ENCODE measurements at regions not wholly inside any gene's neighbourhood (a gene's known extent, or its start where the extent isn't known, plus 50 kb on each side); places are given as distances from the start of the nearest gene placed in this dataset.

DNA sequence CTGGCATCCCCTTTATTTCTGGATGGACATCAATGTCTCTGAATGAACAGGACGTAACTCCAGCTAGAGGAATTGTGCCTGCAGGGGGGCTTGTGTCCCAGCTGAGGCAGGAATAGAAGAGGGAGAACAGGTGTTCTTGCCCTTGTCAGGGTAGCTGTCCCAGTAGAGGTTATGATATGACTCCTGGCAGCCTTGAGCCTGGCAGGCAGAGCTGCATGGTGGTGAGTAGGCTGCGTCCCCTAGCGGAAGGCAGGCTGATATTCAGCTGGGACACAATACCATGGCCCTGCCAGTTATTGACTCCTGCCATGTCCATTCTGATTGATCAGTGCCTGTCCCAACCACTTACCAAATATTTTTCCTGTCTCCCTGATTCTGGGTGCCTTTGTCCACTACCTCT lies 197.2 kb downstream of the RAP2A start:
- DNase-seq (ENCODE audit: low spot score): peak; percentile 27

DNA sequence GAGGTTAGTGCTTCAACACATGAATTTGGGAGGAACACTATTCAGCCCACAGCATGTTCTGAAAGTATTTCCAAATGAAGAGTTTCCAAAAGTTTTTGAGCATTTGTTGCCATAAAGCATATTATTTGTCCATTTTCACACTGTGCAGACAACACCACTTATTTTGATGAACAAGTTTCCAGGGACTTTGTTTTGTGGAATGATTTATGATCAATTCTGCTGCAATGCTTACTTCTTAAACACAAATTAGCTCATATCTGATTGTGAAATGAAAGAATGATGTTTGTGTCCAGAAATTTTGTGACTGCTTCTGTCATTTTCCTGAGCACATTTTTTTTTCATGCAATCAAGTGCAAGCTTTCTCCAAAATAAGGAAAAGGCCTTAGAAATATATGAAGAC lies 205.3 kb downstream of the RAP2A start:
- DNase-seq (ENCODE audit: low spot score): no peak

DNA sequence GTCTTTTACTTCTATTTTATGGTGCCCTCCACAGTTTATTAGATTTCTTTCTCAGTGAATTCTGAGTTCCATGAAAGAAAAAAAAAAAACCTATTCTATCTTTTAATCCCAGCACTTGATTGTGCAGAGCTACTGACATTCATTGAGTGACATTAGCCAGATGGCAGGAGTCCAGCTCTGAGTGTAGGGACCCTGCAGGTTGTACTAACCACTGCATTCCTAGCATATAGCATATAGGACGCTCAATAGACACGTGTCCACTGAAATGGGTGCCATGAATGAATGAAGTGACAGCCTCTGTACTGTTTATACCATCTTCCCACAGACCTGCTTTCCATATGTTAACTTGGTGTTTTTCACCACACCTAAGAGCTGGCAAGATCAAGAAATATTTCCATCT lies 206.3 kb downstream of the RAP2A start:
- DNase-seq (ENCODE audit: low spot score): no peak

DNA sequence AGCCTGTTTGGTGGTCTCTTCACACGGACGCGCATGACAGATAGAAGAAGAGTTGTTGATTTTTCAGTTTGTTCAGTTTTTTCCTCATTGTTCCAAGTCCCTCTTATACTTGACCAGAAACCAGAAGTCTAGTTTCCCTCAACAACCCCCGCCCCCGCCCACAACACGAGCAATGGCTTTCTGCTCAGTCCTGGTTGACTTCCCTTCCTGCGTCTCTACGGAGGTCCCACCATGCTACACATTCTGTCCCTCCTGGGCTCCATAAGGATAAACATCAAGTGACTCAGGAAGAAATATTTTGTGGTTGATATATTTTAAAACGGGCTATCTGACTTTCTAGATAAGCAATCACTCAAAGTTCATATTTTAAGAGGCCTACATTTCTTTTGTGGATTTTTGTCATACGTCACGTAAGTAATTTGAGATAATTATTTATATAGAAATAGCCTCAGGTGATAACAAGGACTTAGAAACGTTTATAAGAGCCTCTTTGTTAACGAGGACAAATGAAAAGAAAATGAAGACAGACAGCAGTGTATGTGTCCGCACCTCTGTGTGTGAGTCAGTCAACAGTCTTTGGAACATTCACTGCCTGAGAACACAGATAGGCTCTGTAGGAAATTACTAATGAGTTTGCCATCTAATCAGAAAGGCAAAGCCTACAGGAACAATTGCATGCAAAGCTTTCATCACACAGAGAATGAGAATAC lies 214.4 kb downstream of the RAP2A start:
- DNase-seq (ENCODE audit: low spot score): no peak

GRCh38 chr13:97648881-97649224 lies 214.9 kb downstream of the RAP2A start:
- DNase-seq (ENCODE audit: low spot score): no peak

- no peak for DNase-seq (ENCODE audit: low spot score)
These were observed 219.6 kb downstream of the RAP2A start for GRCh38 chr13:97653443-97654140.

DNA sequence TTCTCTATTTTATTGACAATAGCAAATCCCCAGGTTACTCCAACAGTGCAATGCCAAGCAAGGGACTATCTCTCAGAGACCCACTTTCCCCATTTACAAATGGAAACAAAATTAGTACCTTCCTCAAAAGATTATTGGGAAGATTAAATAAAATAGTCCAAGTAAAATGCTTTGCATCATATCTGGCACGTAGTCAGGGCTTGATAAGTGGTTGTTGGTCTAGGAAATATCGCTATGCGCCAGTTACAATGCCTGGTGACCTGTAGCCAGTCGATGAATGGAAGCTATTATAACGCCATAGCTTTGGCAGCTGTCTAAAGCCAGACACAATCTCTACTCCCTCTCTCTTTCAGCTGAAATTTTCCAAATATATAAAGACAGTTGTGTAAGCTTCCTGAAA lies 220.3 kb downstream of the RAP2A start:
- no peak for DNase-seq (ENCODE audit: low spot score)

GRCh38 chr13:97658556-97658955 lies 224.6 kb downstream of the RAP2A start:
- DNase-seq (ENCODE audit: low spot score): no peak

- peak; percentile 25 for DNase-seq (ENCODE audit: low spot score)
These were observed 225.6 kb downstream of the RAP2A start for GRCh38 chr13:97659602-97660001.

GRCh38 chr13:97660594-97661260 lies 226.8 kb downstream of the RAP2A start:
- DNase-seq (ENCODE audit: low spot score): no peak

- no peak for DNase-seq (ENCODE audit: low spot score)
These were observed 252.6 kb downstream of the RAP2A start for GRCh38 chr13:97686594-97686993.

- DNase-seq (ENCODE audit: low spot score): no peak
These were observed 258.7 kb downstream of the RAP2A start for GRCh38 chr13:97692628-97693027.

- no peak for DNase-seq (ENCODE audit: low spot score)
These were observed 257.8 kb upstream of the IPO5 start for GRCh38 chr13:97695684-97696083.

DNA sequence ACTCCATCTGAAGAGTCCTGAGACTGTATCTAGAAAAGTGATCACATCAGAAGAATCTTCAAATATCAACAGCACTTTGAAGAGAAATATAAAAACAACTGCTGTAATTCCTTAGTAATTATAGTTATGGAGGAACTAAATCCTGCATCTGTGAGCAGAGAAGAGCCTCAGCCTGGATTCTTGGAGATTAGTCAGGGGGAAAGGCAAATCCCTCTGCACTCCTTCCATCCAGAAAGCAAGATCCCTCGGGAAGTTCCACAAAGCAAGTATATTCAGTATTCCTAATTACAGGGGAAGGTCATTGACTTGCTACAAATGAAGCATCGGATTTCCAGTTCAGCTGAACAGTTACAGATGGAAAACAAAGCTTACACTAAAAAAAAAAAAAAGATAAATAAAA lies 256.6 kb upstream of the IPO5 start:
- DNase-seq (ENCODE audit: low spot score): no peak

DNA sequence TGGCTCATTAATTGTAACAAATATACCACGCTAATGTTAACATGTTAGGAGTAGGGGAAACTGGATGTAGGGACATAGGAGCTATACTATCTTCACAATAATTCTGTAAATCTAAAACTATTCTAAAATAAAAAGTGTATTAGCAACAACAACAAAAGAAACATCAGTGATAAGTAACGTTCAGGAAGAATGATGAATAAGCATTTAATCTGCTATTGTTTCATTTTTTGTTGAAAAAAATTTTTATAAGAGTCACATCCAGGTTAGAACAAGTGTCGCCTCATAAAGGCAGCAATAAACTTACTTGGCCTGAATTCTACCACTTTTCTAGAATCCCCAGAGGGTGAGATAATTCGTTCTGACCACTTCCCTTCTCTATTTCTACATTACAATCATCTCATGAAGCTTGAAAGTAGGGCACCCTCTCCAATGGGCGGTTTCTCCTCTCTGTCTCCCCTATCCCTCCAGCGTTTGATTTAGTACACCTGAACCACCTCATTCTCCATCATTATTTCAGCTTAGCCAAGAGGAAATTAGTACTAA lies 253.1 kb upstream of the IPO5 start:
- no peak for DNase-seq (ENCODE audit: low spot score)

DNA sequence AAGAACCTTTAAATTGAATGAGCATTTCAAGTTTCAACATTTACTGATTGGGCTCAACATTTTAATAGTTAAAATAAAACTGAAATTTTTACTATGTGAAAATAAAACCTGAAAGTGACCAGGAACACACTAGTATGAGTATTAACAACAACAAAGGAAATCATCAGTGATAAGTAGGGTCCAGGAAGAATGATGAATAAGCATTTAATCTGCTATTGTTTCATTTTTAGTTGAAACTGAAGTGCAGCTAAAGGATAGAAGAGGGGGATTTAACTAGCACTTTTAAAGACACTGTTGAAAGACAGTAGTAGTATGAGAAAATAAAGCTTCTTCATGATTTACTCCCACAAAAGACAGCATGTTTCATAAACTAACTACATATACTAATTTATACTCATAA lies 250.9 kb upstream of the IPO5 start:
- no peak for DNase-seq (ENCODE audit: low spot score)

DNA sequence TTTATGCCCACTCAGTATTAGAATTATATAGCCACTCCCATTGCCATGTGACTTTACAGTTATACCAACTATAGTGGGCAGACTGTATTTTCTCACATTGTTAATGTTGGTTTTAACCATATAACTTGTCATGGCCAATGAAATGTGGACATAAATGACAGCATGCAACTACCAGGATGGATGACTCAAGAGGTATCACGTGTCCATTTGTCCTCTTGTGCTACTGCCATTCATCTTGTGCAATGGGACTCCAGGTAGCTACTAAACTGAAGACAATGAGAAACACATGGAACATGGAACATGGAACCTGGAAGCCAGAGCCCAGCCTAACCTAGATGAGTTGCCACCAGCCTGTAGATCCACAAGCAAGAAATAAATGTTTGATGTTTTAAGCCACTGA lies 242.7 kb upstream of the IPO5 start:
- no peak for DNase-seq (ENCODE audit: low spot score)

GRCh38 chr13:97712770-97713169 lies 240.7 kb upstream of the IPO5 start:
- DNase-seq (ENCODE audit: low spot score): peak; percentile 14

DNA sequence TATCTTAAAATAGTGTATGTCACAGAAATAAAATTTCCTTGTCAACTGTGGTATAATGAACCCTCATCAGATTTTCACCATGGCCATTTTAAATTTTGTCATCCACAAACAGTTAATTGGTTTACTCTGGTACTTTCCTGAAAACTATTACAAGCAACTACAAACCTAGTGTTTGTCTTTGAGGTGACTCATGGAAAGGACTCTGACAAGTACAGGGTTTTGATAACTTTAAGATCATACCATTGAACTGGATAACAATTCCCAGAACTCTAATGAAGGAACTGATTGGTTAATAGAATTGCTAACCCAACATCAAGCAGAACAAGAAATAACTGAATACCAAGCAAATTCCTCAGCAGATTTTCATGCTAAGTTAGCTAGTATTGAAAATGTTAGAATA lies 237.7 kb upstream of the IPO5 start:
- DNase-seq (ENCODE audit: low spot score): no peak

- DNase-seq (ENCODE audit: low spot score): no peak
These were observed 236.7 kb upstream of the IPO5 start for GRCh38 chr13:97716746-97717145.

DNA sequence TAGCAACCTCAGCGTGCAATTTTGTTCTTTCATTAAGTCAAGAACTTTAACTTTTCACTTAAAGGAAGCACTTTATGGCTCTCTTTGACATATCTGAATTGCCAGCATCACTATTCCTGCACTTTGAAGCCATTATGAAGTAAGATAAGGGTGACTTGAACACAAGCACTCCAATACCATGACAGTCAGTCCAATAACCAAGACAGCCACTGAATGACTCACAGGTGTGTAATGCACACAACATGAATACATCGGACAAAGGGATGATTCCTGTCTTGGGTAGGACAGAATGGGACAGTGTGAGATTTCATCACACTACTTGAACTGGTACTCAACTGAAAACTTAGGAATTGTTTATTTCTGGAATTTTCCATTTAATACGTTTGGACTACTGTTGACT lies 233.7 kb upstream of the IPO5 start:
- DNase-seq (ENCODE audit: low spot score): no peak

DNA sequence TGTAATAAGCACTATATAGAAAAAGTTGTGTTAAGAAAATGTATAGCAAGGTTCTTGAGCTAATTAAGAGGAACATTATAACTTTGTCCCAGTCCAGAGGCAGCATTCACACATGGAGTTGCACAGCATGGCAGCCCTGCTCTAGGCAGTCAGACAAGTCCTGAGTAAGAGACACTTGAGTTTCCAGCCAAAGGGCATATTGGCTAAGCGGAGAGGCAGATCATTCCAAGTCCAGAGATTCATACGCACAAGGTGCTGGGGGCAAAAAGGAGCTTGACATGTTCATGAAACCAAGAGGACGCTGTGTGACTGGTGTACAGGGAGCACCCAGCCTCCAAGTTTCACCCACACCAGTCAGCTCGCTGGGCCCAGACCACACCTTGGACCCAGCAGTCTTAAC lies 232.6 kb upstream of the IPO5 start:
- DNase-seq (ENCODE audit: low spot score): no peak

DNA sequence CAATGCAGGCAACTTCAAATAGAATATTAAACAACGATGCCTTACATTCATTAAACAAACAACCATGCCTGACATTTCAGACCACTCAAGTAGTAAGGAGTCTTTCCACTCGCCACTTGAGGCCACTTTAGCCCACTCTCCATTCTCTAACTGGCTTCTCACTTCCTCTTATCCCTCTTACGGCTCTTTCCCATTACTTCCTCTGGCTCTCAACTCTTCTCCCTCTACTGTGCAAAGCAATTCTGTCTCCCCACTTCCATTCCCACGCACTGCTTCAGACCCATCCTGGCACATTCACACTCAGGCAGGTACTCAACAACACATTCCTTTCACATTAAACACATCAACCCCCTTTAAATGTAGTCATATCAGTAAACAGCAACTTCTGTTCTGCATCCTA lies 229.8 kb upstream of the IPO5 start:
- no peak for DNase-seq (ENCODE audit: low spot score)
